HG03457 (cell line): ENCODE measurements at regions not wholly inside any gene's neighbourhood (a gene's known extent, or its start where the extent isn't known, plus 50 kb on each side); places are given as distances from the start of the nearest gene placed in this dataset.

Experiments used
- ATAC-seq: cut with Tn5 transposase; IDR thresholded peaks from one replicate; pipeline ENCODE4 v1.9.1; 2021; ENCODE audit warnings: moderate number of reproducible peaks; ENCODE audit not compliant: unreplicated experiment

GRCh38 chr13:78428646-78429045, 174.7 kb downstream of the POU4F1 start:
- ATAC-seq: no peak

GRCh38 chr13:78426183-78426582, 177.2 kb downstream of the POU4F1 start:
- ATAC-seq: no peak

- ATAC-seq: peak; percentile 74
These were observed 182.5 kb downstream of the POU4F1 start for GRCh38 chr13:78420814-78421213.

- ATAC-seq: no peak
These were observed 189.3 kb downstream of the POU4F1 start for GRCh38 chr13:78413887-78414553.

- no peak for ATAC-seq
These were observed 192.5 kb downstream of the POU4F1 start for GRCh38 chr13:78410847-78411246.

- no peak for ATAC-seq
These were observed 193.2 kb downstream of the POU4F1 start for GRCh38 chr13:78410164-78410563.

GRCh38 chr13:78409172-78409571, 194.2 kb downstream of the POU4F1 start:
- ATAC-seq: no peak

GRCh38 chr13:78404846-78405360, 198.4 kb downstream of the POU4F1 start:
- no peak for ATAC-seq

- no peak for ATAC-seq
These were observed 200.5 kb downstream of the POU4F1 start for GRCh38 chr13:78402708-78403400.

GRCh38 chr13:78401873-78402707, 201.3 kb downstream of the POU4F1 start:
- no peak for ATAC-seq

GRCh38 chr13:78398743-78399410, 204.5 kb downstream of the POU4F1 start:
- peak; percentile 82 for ATAC-seq

- ATAC-seq: no peak
These were observed 209.8 kb downstream of the POU4F1 start for GRCh38 chr13:78393286-78394142.

GRCh38 chr13:78383899-78384298, 219.5 kb downstream of the POU4F1 start:
- no peak for ATAC-seq

- ATAC-seq: no peak
These were observed 220.3 kb downstream of the POU4F1 start for GRCh38 chr13:78383071-78383484.

GRCh38 chr13:78382491-78382890, 220.9 kb downstream of the POU4F1 start:
- ATAC-seq: no peak

GRCh38 chr13:78376822-78377221, 226.5 kb downstream of the POU4F1 start:
- ATAC-seq: no peak

- no peak for ATAC-seq
These were observed 227.3 kb downstream of the POU4F1 start for GRCh38 chr13:78376033-78376432.

GRCh38 chr13:78372581-78372980, 230.8 kb downstream of the POU4F1 start:
- no peak for ATAC-seq

GRCh38 chr13:78370231-78370630, 233.1 kb downstream of the POU4F1 start:
- no peak for ATAC-seq

GRCh38 chr13:78364711-78365110, 238.6 kb downstream of the POU4F1 start:
- ATAC-seq: no peak
